IPS-15b (cell line): ENCODE measurements at regions not wholly inside any gene's neighbourhood (a gene's known extent, or its start where the extent isn't known, plus 50 kb on each side); places are given as distances from the start of the nearest gene placed in this dataset.
"Not testable (repeated sequence)": the region's sequence is repeated elsewhere in the genome, so short reads cannot be mapped to it uniquely, and the experiment has no call there.

Experiments
- H3K27me3 ChIP-seq: one replicate; pipeline ENCODE4 v1.6.1; 2013; ENCODE audit warnings: low read length; ENCODE audit not compliant: control insufficient read depth, insufficient read depth
- H3K36me3 ChIP-seq: one replicate; pipeline ENCODE4 v1.6.1; 2013; ENCODE audit warnings: low read length; ENCODE audit not compliant: control insufficient read depth, insufficient read depth
- H3K4me1 ChIP-seq: one replicate; pipeline ENCODE4 v1.6.1; 2013; ENCODE audit warnings: mild to moderate bottlenecking, low read length; ENCODE audit not compliant: control insufficient read depth, insufficient read depth
- H3K4me3 ChIP-seq: one replicate; pipeline ENCODE4 v1.5.1; 2013; ENCODE audit warnings: low read depth, low read length
- H3K9ac ChIP-seq: one replicate; pipeline ENCODE4 v1.6.1; 2013; ENCODE audit warnings: low read depth, mild to moderate bottlenecking, low read length
- H3K9me3 ChIP-seq: one replicate; pipeline ENCODE4 v1.6.1; 2013; ENCODE audit warnings: mild to moderate bottlenecking, low read length; ENCODE audit not compliant: control insufficient read depth, insufficient read depth

DNA sequence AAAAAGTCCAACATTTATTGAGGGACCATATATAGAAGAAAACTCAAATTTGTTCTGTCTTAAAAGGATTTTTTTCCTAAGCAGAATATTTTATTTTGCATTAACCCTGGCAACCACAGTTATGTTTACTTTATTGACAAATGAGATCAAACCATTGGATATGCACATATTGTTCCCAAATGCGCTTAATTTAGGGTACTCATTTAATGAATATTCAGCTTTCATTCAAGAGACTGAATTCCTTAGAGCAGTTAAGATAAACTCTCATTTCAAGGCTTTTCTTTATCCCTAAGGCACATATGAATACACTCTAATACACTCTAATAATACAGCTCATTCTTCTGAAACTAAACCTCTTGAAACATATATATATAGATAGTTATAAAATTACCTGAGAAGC, 150.2 kb downstream of the HMHB1 start:
- Histone ChIP-seq H3K4me3 (no peak overlapping the region), H3K9me3 (no peaks in the 10 kb centered on the region)

GRCh38 chr5:143964919-143965318, 153.0 kb downstream of the HMHB1 start:
- H3K9me3 ChIP-seq, result no peaks in the 10 kb centered on the region
- no peak overlapping the region for H3K9ac ChIP-seq
- H3K36me3 ChIP-seq, result no peaks in the 10 kb centered on the region
- H3K4me1 ChIP-seq, result no peaks in the 10 kb centered on the region
- peaks cover 3% of the 10 kb centered on the region for H3K27me3 ChIP-seq
- no peak overlapping the region for H3K4me3 ChIP-seq

More for the DNA sequence above, 150.2 kb downstream of the HMHB1 start:
- Histone ChIP-seq H3K9ac (no peak overlapping the region), H3K4me1 (no peaks in the 10 kb centered on the region), H3K36me3 (no peaks in the 10 kb centered on the region), H3K27me3 (peaks cover 3% of the 10 kb centered on the region)

DNA sequence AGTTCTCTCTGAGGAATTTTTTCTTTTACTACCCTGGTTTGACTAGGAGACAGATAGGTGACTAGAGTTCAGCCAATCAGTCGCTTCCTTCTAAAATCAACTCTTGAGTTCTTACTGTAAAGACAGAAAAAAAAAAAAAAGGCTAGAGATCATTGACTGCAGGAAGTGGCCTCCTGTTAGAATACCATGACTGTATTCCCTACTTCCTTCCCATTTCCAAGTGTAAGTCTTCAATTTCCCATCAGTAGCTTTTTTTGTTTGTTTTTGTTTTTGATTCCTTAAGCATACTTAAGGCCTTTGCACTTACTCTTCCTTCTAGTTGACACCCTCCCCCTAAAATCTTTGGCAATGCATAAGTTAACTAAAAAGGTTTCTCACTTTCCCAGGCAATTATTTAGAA, 154.3 kb downstream of the HMHB1 start:
- Histone ChIP-seq H3K4me1 (no peaks in the 10 kb centered on the region), H3K9me3 (no peaks in the 10 kb centered on the region), H3K36me3 (no peaks in the 10 kb centered on the region), H3K9ac (no peak overlapping the region), H3K27me3 (peaks cover 3% of the 10 kb centered on the region), H3K4me3 (no peak overlapping the region)

DNA sequence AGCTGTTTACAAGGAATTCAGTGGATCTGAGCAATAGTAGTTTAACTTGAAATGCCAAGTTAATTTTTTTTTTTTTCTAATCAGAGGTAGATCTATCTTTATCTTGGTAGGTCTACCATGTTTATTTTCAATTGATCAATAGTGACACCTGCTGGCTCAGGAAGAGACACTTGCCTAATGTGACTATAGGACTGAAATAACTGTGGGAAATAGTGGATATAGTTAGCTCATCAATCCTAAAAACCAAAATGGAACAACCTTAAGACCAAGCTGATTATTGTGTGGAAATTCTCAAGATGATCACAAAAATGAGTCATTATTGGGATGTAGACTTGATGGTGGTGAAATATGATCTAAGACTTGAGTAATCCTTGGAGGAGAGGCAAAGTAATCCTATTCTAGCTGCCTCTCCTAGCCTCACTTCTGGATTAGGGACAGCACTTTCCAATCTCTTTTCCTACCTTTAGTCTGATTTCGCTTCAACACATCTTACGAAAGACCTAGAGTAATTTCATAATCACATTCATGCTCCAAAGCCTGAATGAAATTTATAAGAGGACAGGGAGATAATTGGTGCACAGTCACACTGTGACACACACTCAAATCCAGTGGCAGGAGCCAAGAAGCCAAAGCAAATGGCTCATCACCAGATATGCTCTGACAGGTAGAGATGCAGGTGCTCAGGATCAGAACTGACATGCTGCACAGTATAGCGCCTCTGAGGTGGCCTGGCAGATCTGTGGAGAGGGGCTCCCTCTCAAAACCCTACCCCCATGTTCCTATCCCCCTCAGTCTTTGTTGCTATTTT, 156.3 kb downstream of the HMHB1 start:
- Histone ChIP-seq H3K9ac (no peak overlapping the region), H3K36me3 (no peaks in the 10 kb centered on the region), H3K4me3 (no peak overlapping the region), H3K4me1 (no peaks in the 10 kb centered on the region), H3K27me3 (peaks cover under 1% of the 10 kb centered on the region), H3K9me3 (no peaks in the 10 kb centered on the region)

DNA sequence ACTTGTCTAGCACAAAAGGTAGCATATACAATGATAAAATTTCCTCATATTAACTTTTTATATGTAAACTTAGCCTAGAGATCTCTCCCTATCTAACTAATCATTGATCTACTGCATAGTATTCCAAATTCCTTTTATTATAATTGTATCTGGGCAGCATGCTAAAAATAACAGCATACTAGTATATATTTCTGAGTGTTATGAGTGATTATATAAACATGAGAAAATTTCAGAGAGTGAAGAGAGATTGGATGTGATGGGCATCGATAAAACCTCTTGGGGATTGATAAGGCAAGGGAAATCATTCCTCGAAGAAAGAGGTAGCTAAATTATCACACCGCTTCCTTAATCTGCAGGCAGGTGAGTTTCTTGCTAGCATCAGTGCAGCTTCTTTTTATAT, 158.2 kb downstream of the HMHB1 start:
- Histone ChIP-seq H3K4me3 (no peak overlapping the region), H3K4me1 (no peaks in the 10 kb centered on the region), H3K27me3 (no peaks in the 10 kb centered on the region), H3K9me3 (no peaks in the 10 kb centered on the region), H3K9ac (no peak overlapping the region), H3K36me3 (no peaks in the 10 kb centered on the region)

GRCh38 chr5:143972068-143972467, 160.1 kb downstream of the HMHB1 start:
- Histone ChIP-seq H3K4me1 (no peaks in the 10 kb centered on the region), H3K36me3 (no peaks in the 10 kb centered on the region), H3K9ac (no peak overlapping the region), H3K9me3 (no peaks in the 10 kb centered on the region), H3K27me3 (no peaks in the 10 kb centered on the region), H3K4me3 (no peak overlapping the region)

- Histone ChIP-seq H3K36me3 (no peaks in the 10 kb centered on the region), H3K4me1 (no peaks in the 10 kb centered on the region), H3K9me3 (no peaks in the 10 kb centered on the region), H3K4me3 (no peak overlapping the region), H3K27me3 (no peaks in the 10 kb centered on the region), H3K9ac (no peak overlapping the region)
These were observed 164.1 kb downstream of the HMHB1 start for GRCh38 chr5:143976055-143976454.

GRCh38 chr5:143977891-143978461, 166.0 kb downstream of the HMHB1 start:
- no peaks in the 10 kb centered on the region for H3K27me3 ChIP-seq
- H3K4me3 ChIP-seq, result no peak overlapping the region
- H3K9me3 ChIP-seq, result no peaks in the 10 kb centered on the region
- no peak overlapping the region for H3K9ac ChIP-seq
- H3K36me3 ChIP-seq, result no peaks in the 10 kb centered on the region
- H3K4me1 ChIP-seq, result no peaks in the 10 kb centered on the region

DNA sequence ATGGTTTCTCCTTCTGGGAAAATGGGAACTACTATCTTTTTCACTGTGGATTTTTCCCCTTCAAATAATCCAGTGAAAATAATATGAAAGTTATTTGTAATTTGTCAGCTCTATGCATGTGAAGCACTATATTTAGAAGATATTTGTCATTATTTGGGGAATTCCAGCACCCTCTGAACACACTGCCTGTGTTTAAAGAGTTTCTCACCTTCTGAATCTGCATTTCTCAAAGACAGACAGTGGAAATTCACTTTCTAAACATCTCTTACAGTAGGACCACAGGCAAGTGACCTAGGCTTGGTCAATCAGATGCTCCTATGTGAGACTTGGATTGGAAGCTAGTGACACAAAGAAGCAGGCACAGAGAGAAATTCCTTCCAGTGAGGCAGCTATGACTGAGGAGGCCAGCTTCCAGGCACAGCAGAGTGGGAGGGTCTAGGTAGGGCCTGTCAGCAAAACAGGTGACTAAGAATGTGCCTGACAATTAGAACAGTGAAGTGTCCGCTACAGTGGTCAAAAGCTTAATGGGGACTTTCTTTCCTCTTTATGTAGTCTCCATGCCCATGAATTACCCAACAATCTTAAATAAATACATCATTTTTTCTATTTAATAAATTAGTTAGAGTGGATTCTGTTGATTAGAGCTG, 167.2 kb downstream of the HMHB1 start:
- H3K9ac ChIP-seq, result no peak overlapping the region
- no peaks in the 10 kb centered on the region for H3K4me1 ChIP-seq
- no peaks in the 10 kb centered on the region for H3K9me3 ChIP-seq
- H3K4me3 ChIP-seq, result no peak overlapping the region
- H3K27me3 ChIP-seq, result no peaks in the 10 kb centered on the region
- H3K36me3 ChIP-seq, result no peaks in the 10 kb centered on the region

- H3K36me3 ChIP-seq, result no peaks in the 10 kb centered on the region
- no peaks in the 10 kb centered on the region for H3K27me3 ChIP-seq
- H3K9me3 ChIP-seq, result no peaks in the 10 kb centered on the region
These were observed 168.5 kb downstream of the HMHB1 start for GRCh38 chr5:143980506-143980905.

DNA sequence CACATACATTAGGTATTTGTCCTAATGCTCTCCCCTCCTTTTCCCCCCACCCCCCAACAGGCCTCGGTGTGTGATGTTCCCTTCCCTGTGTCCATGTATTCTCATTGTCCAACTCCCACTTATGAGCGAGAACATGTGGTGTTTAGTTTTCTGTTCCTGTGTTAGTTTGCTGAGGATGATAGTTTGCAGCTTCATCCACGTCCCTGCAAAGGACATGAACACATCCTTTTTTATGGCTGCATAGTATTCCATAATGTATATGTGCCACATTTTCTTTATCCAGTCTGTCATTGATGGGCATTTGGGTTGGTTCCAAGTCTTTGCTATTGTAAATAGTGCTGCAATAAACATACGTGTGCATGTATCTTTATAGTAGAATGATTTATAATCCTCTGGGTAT, 171.0 kb downstream of the HMHB1 start:
- H3K36me3 ChIP-seq, H3K4me1 ChIP-seq, H3K4me3 ChIP-seq, H3K9ac ChIP-seq, H3K27me3 ChIP-seq, H3K9me3 ChIP-seq: not testable (repeated sequence)

More at GRCh38 chr5:143980506-143980905, 168.5 kb downstream of the HMHB1 start:
- no peak overlapping the region for H3K9ac ChIP-seq
- no peak overlapping the region for H3K4me3 ChIP-seq
- no peaks in the 10 kb centered on the region for H3K4me1 ChIP-seq
